ENCODE measurements at regions not wholly inside any gene's neighbourhood (a gene's known extent, or its start where the extent isn't known, plus 50 kb on each side); places are given as distances from the start of the nearest gene placed in this dataset.

DNA sequence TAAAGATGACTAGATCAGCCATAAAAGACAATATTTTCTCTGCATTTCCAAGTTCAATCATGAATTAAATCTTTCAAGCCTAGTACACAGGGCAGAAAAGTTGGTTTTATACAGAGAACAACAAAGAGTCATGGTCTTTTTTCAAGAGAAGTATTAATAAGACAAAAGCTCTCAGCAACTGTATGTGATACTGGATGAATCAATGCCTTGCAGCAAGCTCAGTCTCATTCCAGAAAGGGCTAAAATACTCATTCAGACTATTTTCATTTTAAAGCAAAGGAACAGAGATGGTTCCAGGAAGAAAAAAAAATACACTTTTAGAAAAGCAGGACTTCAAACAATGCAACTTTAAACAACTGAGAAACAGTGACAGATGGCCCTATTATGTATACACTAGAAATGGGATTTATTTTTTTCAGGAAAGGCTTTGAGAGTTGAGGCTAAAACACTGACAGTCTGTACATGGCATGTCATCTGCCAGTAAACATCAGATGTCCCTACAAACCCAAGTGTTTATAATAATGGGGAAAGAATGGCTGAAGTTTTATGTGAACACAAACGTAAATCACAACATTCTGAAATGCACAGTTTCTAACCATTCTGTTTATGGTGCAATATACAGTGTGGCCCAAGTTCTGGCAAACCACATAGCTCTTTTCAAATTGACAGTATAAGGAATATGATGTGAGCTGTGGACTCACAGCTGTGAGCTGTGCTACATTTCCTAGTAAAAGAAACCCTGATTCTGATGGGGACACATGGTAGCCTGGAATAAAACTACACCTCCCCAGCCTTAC, 114.3 kb upstream of the DST start:
- 37% methylated on average over 1 of the region's 1 CpG for WGBS
- Histone ChIP-seq H3K4me3 (no peak overlapping the region), H3K27ac (replicated peaks in 1 of 4) (peak overlapping the region; percentile 16 to 54 (median 45)), H3K27me3 (no peaks in the 10 kb centered on the region), H3K4me1 (peaks cover 43 to 71% (median 56%) of the 10 kb centered on the region in 4 donors), H3K9me3 (no peaks in the 10 kb centered on the region), H3K36me3 (no peaks in the 10 kb centered on the region)
- TF ChIP-seq POLR2A (IDR thresholded peaks at IDR 0.05; ENCODE audit: low read depth) (no peak), EP300 (IDR thresholded peaks at IDR 0.05) (no peak), POLR2AphosphoS5 (IDR thresholded peaks at IDR 0.05) (no peak)
- TF ChIP-seq, protein P1, sequence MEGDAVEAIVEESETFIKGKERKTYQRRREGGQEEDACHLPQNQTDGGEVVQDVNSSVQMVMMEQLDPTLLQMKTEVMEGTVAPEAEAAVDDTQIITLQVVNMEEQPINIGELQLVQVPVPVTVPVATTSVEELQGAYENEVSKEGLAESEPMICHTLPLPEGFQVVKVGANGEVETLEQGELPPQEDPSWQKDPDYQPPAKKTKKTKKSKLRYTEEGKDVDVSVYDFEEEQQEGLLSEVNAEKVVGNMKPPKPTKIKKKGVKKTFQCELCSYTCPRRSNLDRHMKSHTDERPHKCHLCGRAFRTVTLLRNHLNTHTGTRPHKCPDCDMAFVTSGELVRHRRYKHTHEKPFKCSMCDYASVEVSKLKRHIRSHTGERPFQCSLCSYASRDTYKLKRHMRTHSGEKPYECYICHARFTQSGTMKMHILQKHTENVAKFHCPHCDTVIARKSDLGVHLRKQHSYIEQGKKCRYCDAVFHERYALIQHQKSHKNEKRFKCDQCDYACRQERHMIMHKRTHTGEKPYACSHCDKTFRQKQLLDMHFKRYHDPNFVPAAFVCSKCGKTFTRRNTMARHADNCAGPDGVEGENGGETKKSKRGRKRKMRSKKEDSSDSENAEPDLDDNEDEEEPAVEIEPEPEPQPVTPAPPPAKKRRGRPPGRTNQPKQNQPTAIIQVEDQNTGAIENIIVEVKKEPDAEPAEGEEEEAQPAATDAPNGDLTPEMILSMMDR (IDR thresholded peaks at IDR 0.05) = no peak
- intact Hi-C loops (cut with DNase I) = loop anchor here (5.0 kb wide), 2 partner anchors 50 to 120 kb away; no protein-coding TSS in a partner anchor
- no peak for DNase-seq (ENCODE audit: extremely low spot score)

DNA sequence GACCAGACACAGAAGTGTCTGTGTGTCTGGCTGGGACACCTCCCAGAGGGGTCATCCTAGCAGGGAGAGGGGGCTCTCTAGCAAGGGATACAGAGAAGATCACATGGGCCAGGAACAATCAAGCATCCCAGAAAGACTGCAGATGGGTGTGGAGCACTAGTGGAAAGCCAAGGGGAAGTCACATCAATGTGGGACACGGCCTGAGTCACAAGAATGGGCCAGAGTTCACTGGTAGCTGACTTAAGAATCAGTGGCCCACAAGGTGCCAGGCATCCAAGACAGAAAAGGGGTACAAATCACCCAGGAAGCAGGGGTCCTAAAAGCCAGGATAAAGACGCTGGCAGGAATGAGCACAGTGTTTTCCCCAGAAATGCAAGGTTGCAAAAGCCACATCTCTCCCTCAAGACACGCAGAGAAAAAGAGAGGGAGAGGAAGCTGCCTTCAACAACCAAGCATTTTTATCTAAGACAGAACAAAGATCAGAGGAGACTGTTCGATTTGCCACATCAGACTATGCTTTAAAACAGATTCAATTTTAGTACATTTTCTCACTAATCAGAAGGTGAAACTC, 113.6 kb upstream of the DST start:
- Histone ChIP-seq H3K27me3 (no peaks in the 10 kb centered on the region), H3K27ac (replicated peaks in 1 of 4) (peak overlapping the region; percentile 16 to 54 (median 45)), H3K36me3 (no peaks in the 10 kb centered on the region), H3K4me1 (peaks cover 43 to 77% (median 56%) of the 10 kb centered on the region in 4 donors), H3K4me3 (no peak overlapping the region), H3K9me3 (no peaks in the 10 kb centered on the region)
- TF ChIP-seq POLR2AphosphoS5 (IDR thresholded peaks at IDR 0.05) (no peak), POLR2A (IDR thresholded peaks at IDR 0.05; ENCODE audit: low read depth) (no peak), EP300 (IDR thresholded peaks at IDR 0.05) (no peak)
- TF ChIP-seq, protein P1 (IDR thresholded peaks at IDR 0.05) = no peak
- intact Hi-C loops (cut with DNase I) = loop anchor here (5.0 kb wide), 2 partner anchors 49 to 119 kb away; no protein-coding TSS in a partner anchor
- no peak for DNase-seq (ENCODE audit: extremely low spot score)
- 55% methylated on average over 4 of the region's 4 CpGs for WGBS

DNA sequence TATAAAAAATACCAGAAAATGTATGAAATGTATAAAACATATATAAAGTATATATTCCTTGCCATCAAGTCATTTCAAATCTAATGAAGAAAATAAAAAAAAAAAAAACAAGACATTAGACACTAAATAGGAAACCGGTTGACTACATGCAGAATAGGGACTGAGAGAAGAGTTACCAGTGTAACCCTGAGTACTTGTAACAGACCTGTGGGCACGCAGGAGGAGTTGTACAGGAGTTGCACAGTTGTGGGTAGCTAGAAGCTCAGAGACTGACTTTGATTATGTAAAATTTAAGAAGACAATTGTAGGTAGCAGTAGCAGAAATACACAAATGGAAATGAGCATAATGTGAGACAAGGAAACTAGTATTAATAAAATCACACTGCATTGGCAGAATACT, 112.4 kb upstream of the DST start:
- Histone ChIP-seq H3K27ac (replicated peaks in 1 of 4) (no peak overlapping the region), H3K9me3 (no peaks in the 10 kb centered on the region), H3K27me3 (no peaks in the 10 kb centered on the region), H3K36me3 (no peaks in the 10 kb centered on the region), H3K4me3 (no peak overlapping the region), H3K4me1 (peaks cover 50 to 71% (median 65%) of the 10 kb centered on the region in 4 donors)
- intact Hi-C loops (cut with DNase I) = loop anchor here (5.0 kb wide), 2 partner anchors 48 to 118 kb away; no protein-coding TSS in a partner anchor
- no peak for DNase-seq (ENCODE audit: extremely low spot score)
- TF ChIP-seq EP300 (IDR thresholded peaks at IDR 0.05) (no peak), POLR2AphosphoS5 (IDR thresholded peaks at IDR 0.05) (no peak), POLR2A (IDR thresholded peaks at IDR 0.05; ENCODE audit: low read depth) (no peak)
- TF ChIP-seq, protein P1 (IDR thresholded peaks at IDR 0.05) = no peak
- 82% methylated on average over 2 of the region's 2 CpGs for WGBS

DNA sequence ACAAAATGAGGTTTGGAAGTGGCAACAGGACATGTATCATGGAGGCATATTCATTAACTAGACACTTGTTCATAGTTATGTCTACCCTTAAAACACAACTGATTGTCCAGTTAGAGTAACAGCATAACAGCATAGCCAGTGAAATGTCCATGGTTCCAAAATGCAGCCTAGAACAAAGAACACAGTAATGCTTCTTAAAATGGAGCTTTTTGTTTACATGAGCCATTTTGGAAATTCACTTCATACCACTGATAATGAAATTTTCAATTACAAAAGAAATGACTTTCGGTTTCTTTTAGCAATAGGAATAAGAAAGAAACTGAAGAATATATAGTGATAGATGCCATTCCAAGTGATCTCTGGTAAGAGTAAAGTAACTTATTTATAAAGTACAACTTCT, 111.1 kb upstream of the DST start:
- 95% methylated on average over 1 of the region's 1 CpG for WGBS
- TF ChIP-seq POLR2A (IDR thresholded peaks at IDR 0.05; ENCODE audit: low read depth) = no peak
- TF ChIP-seq EP300 (IDR thresholded peaks at IDR 0.05) = no peak
- DNase-seq (ENCODE audit: extremely low spot score) = no peak
- Histone ChIP-seq H3K9me3 (no peaks in the 10 kb centered on the region), H3K27ac (replicated peaks in 1 of 4) (peak overlapping the region in 1 of 4 donors; percentile 1), H3K27me3 (no peaks in the 10 kb centered on the region), H3K36me3 (no peaks in the 10 kb centered on the region), H3K4me3 (no peak overlapping the region), H3K4me1 (peaks cover 57 to 83% (median 76%) of the 10 kb centered on the region in 4 donors)
- intact Hi-C loops (cut with DNase I) = no loop called here

DNA sequence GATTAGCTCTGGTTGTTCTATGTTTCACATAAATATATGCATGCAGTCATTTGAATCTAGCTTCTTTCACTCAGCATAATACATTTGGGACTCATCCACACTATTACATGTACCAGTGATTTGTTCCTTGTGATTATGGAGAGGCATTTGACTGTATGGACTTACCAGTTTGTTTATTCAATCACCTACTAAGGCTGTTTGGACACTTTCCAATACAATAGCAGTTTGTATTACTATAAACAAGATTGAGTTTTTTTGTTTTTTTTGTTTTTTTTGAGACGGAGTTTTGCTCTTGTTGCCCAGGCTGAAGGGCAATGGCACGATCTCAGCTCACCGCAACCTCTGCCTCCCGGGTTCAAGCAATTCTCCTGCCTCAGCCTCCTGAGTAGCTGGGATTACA, 109.8 kb upstream of the DST start:
- Histone ChIP-seq H3K9me3 (no peaks in the 10 kb centered on the region), H3K4me3 (no peak overlapping the region), H3K27ac (replicated peaks in 1 of 4) (no peak overlapping the region), H3K4me1 (peaks cover 54 to 75% (median 68%) of the 10 kb centered on the region in 4 donors), H3K36me3 (no peaks in the 10 kb centered on the region), H3K27me3 (no peaks in the 10 kb centered on the region)
- intact Hi-C loops (cut with DNase I) = no loop called here
- no peak for DNase-seq (ENCODE audit: extremely low spot score)
- 94% methylated on average over 4 of the region's 4 CpGs for WGBS
- TF ChIP-seq, protein P1 (IDR thresholded peaks at IDR 0.05) = no peak
- TF ChIP-seq POLR2A (IDR thresholded peaks at IDR 0.05; ENCODE audit: low read depth) = no peak
- TF ChIP-seq POLR2AphosphoS5 (IDR thresholded peaks at IDR 0.05) = no peak
- TF ChIP-seq EP300 (IDR thresholded peaks at IDR 0.05) = no peak
